Fibroblast of mammary gland (primary cell): ENCODE measurements at regions not wholly inside any gene's neighbourhood (a gene's known extent, or its start where the extent isn't known, plus 50 kb on each side); places are given as distances from the start of the nearest gene placed in this dataset.

Experiments
- DNase-seq: peaks from one replicate; pipeline ENCODE4 v3.0.0-alpha.2; 2010; ENCODE audit warnings: low read depth
- H3K4me3 ChIP-seq: 2 replicates; pipeline ENCODE4 v1.5.1; 2011; ENCODE audit warnings: low read depth, mild to moderate bottlenecking, low read length, moderate library complexity; ENCODE audit not compliant: control insufficient read depth
- CTCF ChIP-seq: conservative IDR thresholded peaks from 2 replicates; pipeline ENCODE4 v1.5.1; 2011; ENCODE audit warnings: low read depth, low read length, inconsistent platforms; ENCODE audit not compliant: control insufficient read depth, insufficient read depth

- TF ChIP-seq CTCF, result no peak
- DNase-seq, result peak; percentile 83
- no peak overlapping the region for H3K4me3 ChIP-seq
Measured at GRCh38 chr11:128299132-128299726, 288.1 kb downstream of the ETS1 start.

GRCh38 chr11:128298271-128298670 is 289.1 kb downstream of the ETS1 start:
- no peak for DNase-seq
- TF ChIP-seq CTCF, result no peak

GRCh38 chr11:128297805-128298204 is 289.6 kb downstream of the ETS1 start:
- peak; percentile 30 for DNase-seq
- H3K4me3 ChIP-seq, result no peak overlapping the region
- TF ChIP-seq CTCF, result no peak

More at GRCh38 chr11:128298271-128298670, 289.1 kb downstream of the ETS1 start:
- no peak overlapping the region for H3K4me3 ChIP-seq

DNA sequence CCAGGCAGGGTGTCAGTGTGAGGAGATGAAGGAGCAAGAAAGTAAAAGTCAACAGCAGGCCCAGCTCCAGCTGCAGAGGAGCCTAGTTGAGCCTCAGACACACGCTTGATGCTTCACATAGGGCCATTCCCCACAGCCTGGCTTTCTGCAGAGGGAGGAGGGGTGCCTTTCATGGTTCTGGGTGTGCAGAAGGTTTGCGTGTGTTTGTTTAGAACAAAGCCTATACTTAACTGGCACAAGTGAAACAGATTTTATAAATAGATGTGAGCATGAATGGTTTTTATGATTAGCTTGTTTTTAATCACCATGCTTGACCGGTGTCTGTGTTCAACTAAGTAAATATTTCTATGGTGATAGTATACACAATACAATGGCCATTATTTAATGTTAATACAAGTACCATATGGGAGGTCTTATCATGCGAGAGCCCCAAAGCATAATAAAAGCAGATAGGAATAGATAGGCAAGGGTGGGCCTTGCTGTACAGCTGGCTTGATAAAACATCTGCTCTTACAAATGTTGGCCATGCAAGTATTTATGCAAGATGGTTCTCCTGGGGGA is 290.2 kb downstream of the ETS1 start:
- no peak for DNase-seq
- H3K4me3 ChIP-seq, result no peak overlapping the region
- TF ChIP-seq CTCF, result no peak

- no peak for TF ChIP-seq CTCF
- DNase-seq, result peak; percentile 50
- H3K4me3 ChIP-seq, result no peak overlapping the region
Measured at GRCh38 chr11:128294671-128295050, 292.7 kb downstream of the ETS1 start.

GRCh38 chr11:128294001-128294670 is 293.2 kb downstream of the ETS1 start:
- DNase-seq, result no peak
- H3K4me3 ChIP-seq, result no peak overlapping the region
- TF ChIP-seq CTCF, result no peak
